HepG2 (cell line): ENCODE measurements at regions not wholly inside any gene's neighbourhood (a gene's known extent, or its start where the extent isn't known, plus 50 kb on each side); places are given as distances from the start of the nearest gene placed in this dataset.

Experiments used
- ATAC-seq: fragments of 200-7000 bp; cut with Tn5 transposase; 3 replicates; pipeline ENCODE4 v1.9.1; 2020; ENCODE audit warnings: mild to moderate bottlenecking, moderate library complexity
- BruUV-seq: library from RNA; stranded (reverse); fragments of 400-500 nt; replicated peaks from 2 replicates; lab custom pipeline; 2021; lab: Mats Ljungman, UMichigan
- CTCF ChIA-PET: fragments of 300-600 bp; formaldehyde crosslinking; extraction: SDS; loops from one replicate; lab custom pipeline; 2021; ENCODE audit warnings: low total read pairs, inconsistent platforms, low intra/inter-chr PET ratio; lab: Yijun Ruan, JAX
- POLR2A ChIA-PET: fragments of 350-600 bp; sonication (Branson Sonifier 250); formaldehyde crosslinking; loops from one replicate; lab custom pipeline; 2020; ENCODE audit warnings: antibody characterized with exemption, inconsistent platforms; lab: Yijun Ruan, JAX
- DNase-seq: peaks from one replicate; pipeline ENCODE4 v3.0.0-alpha.2; 2015; ENCODE audit warnings: low spot score
- FAIRE-seq: peaks from 3 replicates; lab custom pipeline; 2011; peaks lifted over from hg19 to GRCh38; lab: Jason Lieb, UNC
- H2AFZ ChIP-seq: one replicate; pipeline ENCODE4 v1.6.1; 2011; ENCODE audit warnings: low read length, inconsistent platforms
- H3K27ac ChIP-seq: fragments of 300-600 bp; 3 replicates; pipeline ENCODE4 v1.8.0; 2011; ENCODE audit warnings: mixed run types, mild to moderate bottlenecking, mixed read lengths, low read length, inconsistent platforms; ENCODE audit not compliant: insufficient read depth; ENCODE audit errors: extremely low read length
- H3K27me3 ChIP-seq, 2 experiments: fragments of 200-600 bp in 1 of 2; 2 replicates in 1 of 2; 3 replicates in 1 of 2; pipeline versions ENCODE4 v1.6.0 to v1.8.0; 2011; ENCODE audit warnings: low read length in 2 of 2, mild to moderate bottlenecking in 2 of 2, moderate library complexity in 2 of 2, inconsistent platforms in 1 of 2; ENCODE audit not compliant: insufficient read depth in 2 of 2, control insufficient read depth in 1 of 2
- H3K36me3 ChIP-seq, 2 experiments: fragments of 200-600 bp in 1 of 2; replicated peaks in 1 of 2; 2 replicates in 1 of 2; 3 replicates in 1 of 2; pipeline versions ENCODE4 v1.5.1 to v1.8.0; 2011; ENCODE audit warnings: low read length in 2 of 2, inconsistent platforms in 1 of 2; ENCODE audit not compliant: insufficient read depth in 2 of 2, control insufficient read depth in 1 of 2
- H3K4me1 ChIP-seq: 2 replicates; pipeline ENCODE4 v1.5.1; 2012; ENCODE audit warnings: low read length, inconsistent platforms; ENCODE audit not compliant: insufficient read depth
- H3K4me2 ChIP-seq: 2 replicates; pipeline ENCODE4 v1.6.0; 2011; ENCODE audit warnings: low read depth, low read length, inconsistent platforms
- H3K4me3 ChIP-seq, 3 experiments: fragments of 200-600 bp in 1 of 3; sonication (generic), shearing (Covaris generic) in 1 of 3; replicated peaks in 1 of 3; 2 replicates each; pipeline ENCODE4 v1.5.1; 2011 to 2016; ENCODE audit warnings: low read length in 3 of 3, inconsistent platforms in 2 of 3, low read depth in 2 of 3, mild to moderate bottlenecking in 2 of 3, control low read depth in 1 of 3, mixed read lengths in 1 of 3; ENCODE audit not compliant: insufficient read depth in 1 of 3
- H3K79me2 ChIP-seq: one replicate; pipeline ENCODE4 v1.6.1; 2011; ENCODE audit warnings: low read length, inconsistent platforms; ENCODE audit not compliant: insufficient read depth
- H3K9ac ChIP-seq: 2 replicates; pipeline ENCODE4 v1.6.0; 2011; ENCODE audit warnings: mild to moderate bottlenecking, low read depth, low read length, inconsistent platforms; ENCODE audit not compliant: insufficient read depth
- H3K9me3 ChIP-seq: 2 replicates; pipeline ENCODE4 v1.5.1; 2012; ENCODE audit warnings: mild to moderate bottlenecking, low read length
- H4K20me1 ChIP-seq: 2 replicates; pipeline ENCODE4 v1.6.0; 2011; ENCODE audit warnings: inconsistent platforms, mild to moderate bottlenecking, low read length, moderate library complexity; ENCODE audit not compliant: insufficient read depth
- ARNTL ChIP-seq: sonication (generic); formaldehyde crosslinking; IDR thresholded peaks from 2 replicates; pipeline ENCODE4 v1.4.0; 2020; ENCODE audit warnings: mild to moderate bottlenecking, missing genetic modification reagents
- KDM2A ChIP-seq: sonication (generic); formaldehyde crosslinking; IDR thresholded peaks from 2 replicates; pipeline ENCODE4 v1.4.0; 2020; ENCODE audit warnings: low read depth, missing genetic modification reagents, borderline replicate concordance
- XRCC5 ChIP-seq: fragments of 200-400 bp; formaldehyde crosslinking; optimal IDR thresholded peaks from 2 replicates; pipeline ENCODE3; 2017; ENCODE audit warnings: mild to moderate bottlenecking, low read length
- ZNF292 ChIP-seq: sonication (generic); formaldehyde crosslinking; IDR thresholded peaks from 2 replicates; pipeline ENCODE4 v1.8.1; 2022; ENCODE audit warnings: mild to moderate bottlenecking, low read depth, missing genetic modification reagents, borderline replicate concordance
- WGBS: methylation state at CpG from one replicate; pipeline ENCODE4 v1.1.6; 2017; ENCODE audit warnings: low lambda C conversion rate; 5-methylcytosine and 5-hydroxymethylcytosine counted together
- in situ Hi-C: cut with HindIII; loops from 2 replicates; pipeline ENCODE4 v1.10.0; 2017; ENCODE audit warnings: low pct_unique_long_range_greater_than_20kb; ENCODE audit not compliant: extremely low pct_ligation_motif_present
- intact Hi-C: fragments of 100-400 bp; cut with micrococcal nuclease; formaldehyde crosslinking; loops from one replicate; pipeline ENCODE4 v1.10.0; 2022; ENCODE audit not compliant: unreplicated experiment
- TF ChIP-seq, protein P1 (sequence below): sonication (generic); formaldehyde crosslinking; IDR thresholded peaks from 2 replicates; pipeline ENCODE4 v1.4.0; 2020; ENCODE audit warnings: missing genetic modification reagents
- TF ChIP-seq, protein P2 (sequence below): sonication (generic); formaldehyde crosslinking; IDR thresholded peaks from 2 replicates; pipeline ENCODE4 v1.9.0; 2022; ENCODE audit warnings: low read depth, missing genetic modification reagents
- TF ChIP-seq, protein P3 (sequence below): IDR thresholded peaks from 2 replicates; pipeline ENCODE4 v1.6.1; 2016; ENCODE audit warnings: low read depth
- TF ChIP-seq, protein P4 (sequence below): sonication (generic); formaldehyde crosslinking; IDR thresholded peaks from 2 replicates; pipeline ENCODE4 v1.8.1; 2023; ENCODE audit warnings: mild to moderate bottlenecking, missing genetic modification reagents
- TF ChIP-seq, protein P5 (sequence below): sonication (generic); formaldehyde crosslinking; IDR thresholded peaks from 2 replicates; pipeline ENCODE4 v1.4.0; 2020; ENCODE audit warnings: missing genetic modification reagents, mild to moderate bottlenecking, borderline replicate concordance

DNA sequence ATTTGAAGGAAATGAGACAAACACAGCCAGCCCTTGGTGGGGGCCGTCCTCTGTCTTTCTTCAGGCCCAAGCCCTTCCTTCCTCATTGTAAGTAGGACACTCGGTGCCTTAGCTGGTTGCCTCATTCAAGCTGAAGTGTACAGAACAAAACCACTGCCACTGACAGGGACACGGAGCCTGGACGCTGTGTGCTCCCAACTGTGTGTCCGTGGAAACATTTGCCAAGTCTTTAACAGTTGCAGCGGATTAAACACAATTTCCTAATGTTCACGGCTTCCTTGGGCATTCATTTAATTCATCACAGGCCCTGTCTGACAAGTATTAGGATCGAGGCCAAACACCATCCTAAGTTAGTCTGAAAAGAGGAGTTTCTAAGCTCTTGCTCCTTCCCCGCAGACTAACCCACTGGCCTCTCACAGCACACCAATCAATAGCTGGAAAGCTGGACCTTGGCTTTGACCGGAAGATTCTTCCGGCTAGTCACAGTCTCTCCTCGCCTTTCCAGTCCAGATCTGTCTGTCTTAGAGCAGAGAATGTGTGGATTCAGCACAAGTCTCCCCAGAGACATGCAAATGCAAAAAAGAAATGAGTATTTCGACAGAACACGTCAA, 68.7 kb upstream of the ACSL3 start (continued):
- no peak for TF ChIP-seq XRCC5

DNA sequence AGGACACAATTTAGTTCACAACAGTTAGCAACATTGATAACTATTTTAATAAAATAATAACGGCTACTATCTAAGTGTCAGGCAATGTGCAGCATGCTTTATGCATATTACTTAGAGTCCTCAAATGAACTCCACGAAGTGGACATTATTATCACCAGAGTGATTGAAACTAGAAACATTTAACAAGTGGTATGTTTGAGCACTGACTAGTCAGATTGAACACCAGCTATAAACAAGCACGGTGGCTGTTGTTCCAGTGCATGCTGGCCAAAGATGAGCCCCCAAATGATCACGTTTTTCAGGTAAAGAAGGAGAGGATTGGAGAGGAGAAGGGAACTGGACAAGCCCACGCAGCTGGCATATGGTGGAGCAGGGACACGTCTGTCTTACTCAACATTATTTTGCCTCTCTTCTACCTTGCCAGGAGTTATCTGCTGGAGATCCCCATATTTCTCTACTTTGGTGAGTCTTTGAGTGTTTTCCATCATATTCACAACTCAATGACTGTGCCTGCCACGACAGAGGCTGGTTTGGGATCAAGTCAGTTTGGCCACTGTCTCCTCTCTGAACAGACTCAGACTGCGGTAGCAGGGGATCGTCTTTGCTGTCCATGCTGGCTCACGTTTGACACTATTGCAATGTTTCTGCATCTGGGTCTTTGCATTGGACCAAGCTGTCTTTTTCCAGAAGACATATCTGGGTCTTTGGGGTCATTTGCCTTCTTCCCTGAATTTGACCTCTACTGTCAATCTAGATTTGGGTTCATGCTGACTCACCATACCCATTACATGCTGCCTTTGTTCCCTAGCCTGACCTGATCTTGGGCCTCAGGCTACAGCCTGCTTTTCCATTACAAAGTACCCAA, 66.0 kb upstream of the ACSL3 start:
- intact Hi-C loops, result no loop called here
- H3K27ac ChIP-seq, result peak overlapping the region; percentile 96
- ChIA-PET POLR2A (interaction anchor here (1.4 to 5.0 kb wide), 5 partner anchors 12 to 86 kb away, joined by 3 to 126 read pairs (median 33); no protein-coding TSS in a partner anchor), CTCF (no interaction called here)
- H3K4me1 ChIP-seq, result peaks cover 87% of the 10 kb centered on the region
- ATAC-seq, result no peak
- H3K4me3 ChIP-seq, result no peak overlapping the region
- no peaks in the 10 kb centered on the region for H3K27me3 ChIP-seq
- peak; percentile 47 for FAIRE-seq
- peak; percentile 50 for DNase-seq
- no peaks in the 10 kb centered on the region for H3K9me3 ChIP-seq
- 84% methylated on average over 10 of the region's 10 CpGs for WGBS
- peaks cover 13% of the 10 kb centered on the region for H3K79me2 ChIP-seq
- no peaks in the 10 kb centered on the region for H3K36me3 ChIP-seq
- H3K4me2 ChIP-seq, result peak overlapping the region; percentile 80
- no TSS peak for BruUV-seq
- H4K20me1 ChIP-seq, result no peaks in the 10 kb centered on the region
- in situ Hi-C loops, result loop anchor here (5.0 kb wide), 3 partner anchors 67 to 107 kb away; partner anchors contain the start of gene ACSL3
- peak overlapping the region; percentile 48 for H3K9ac ChIP-seq
- H2AFZ ChIP-seq, result no peak overlapping the region
- TF ChIP-seq, protein P1, sequence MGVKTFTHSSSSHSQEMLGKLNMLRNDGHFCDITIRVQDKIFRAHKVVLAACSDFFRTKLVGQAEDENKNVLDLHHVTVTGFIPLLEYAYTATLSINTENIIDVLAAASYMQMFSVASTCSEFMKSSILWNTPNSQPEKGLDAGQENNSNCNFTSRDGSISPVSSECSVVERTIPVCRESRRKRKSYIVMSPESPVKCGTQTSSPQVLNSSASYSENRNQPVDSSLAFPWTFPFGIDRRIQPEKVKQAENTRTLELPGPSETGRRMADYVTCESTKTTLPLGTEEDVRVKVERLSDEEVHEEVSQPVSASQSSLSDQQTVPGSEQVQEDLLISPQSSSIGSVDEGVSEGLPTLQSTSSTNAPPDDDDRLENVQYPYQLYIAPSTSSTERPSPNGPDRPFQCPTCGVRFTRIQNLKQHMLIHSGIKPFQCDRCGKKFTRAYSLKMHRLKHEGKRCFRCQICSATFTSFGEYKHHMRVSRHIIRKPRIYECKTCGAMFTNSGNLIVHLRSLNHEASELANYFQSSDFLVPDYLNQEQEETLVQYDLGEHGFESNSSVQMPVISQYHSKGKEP (CRISPR knock-in tag), result no peak
- TF ChIP-seq, protein P2, sequence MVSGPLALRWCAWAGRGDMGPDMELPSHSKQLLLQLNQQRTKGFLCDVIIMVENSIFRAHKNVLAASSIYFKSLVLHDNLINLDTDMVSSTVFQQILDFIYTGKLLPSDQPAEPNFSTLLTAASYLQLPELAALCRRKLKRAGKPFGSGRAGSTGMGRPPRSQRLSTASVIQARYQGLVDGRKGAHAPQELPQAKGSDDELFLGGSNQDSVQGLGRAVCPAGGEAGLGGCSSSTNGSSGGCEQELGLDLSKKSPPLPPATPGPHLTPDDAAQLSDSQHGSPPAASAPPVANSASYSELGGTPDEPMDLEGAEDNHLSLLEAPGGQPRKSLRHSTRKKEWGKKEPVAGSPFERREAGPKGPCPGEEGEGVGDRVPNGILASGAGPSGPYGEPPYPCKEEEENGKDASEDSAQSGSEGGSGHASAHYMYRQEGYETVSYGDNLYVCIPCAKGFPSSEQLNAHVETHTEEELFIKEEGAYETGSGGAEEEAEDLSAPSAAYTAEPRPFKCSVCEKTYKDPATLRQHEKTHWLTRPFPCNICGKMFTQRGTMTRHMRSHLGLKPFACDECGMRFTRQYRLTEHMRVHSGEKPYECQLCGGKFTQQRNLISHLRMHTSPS (CRISPR knock-in tag), result 0 out of 2 replicates have a peak, but pooled peaks have one; percentile 32
- TF ChIP-seq, protein P3, sequence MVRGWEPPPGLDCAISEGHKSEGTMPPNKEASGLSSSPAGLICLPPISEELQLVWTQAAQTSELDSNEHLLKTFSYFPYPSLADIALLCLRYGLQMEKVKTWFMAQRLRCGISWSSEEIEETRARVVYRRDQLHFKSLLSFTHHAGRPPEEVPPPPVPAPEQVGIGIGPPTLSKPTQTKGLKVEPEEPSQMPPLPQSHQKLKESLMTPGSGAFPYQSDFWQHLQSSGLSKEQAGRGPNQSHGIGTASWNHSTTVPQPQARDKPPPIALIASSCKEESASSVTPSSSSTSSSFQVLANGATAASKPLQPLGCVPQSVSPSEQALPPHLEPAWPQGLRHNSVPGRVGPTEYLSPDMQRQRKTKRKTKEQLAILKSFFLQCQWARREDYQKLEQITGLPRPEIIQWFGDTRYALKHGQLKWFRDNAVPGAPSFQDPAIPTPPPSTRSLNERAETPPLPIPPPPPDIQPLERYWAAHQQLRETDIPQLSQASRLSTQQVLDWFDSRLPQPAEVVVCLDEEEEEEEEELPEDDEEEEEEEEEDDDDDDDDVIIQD (CRISPR knock-in tag), result 0 out of 2 replicates have a peak, but pooled peaks have one; percentile 14
- TF ChIP-seq ZNF292 (CRISPR knock-in tag), result peak; percentile 36; the same call in 1 of the 2 replicates
- 0 out of 2 replicates have a peak, but pooled peaks have one; percentile 9 for TF ChIP-seq KDM2A (CRISPR knock-in tag)
- TF ChIP-seq ARNTL (CRISPR knock-in tag), result no peak
- TF ChIP-seq, protein P4, sequence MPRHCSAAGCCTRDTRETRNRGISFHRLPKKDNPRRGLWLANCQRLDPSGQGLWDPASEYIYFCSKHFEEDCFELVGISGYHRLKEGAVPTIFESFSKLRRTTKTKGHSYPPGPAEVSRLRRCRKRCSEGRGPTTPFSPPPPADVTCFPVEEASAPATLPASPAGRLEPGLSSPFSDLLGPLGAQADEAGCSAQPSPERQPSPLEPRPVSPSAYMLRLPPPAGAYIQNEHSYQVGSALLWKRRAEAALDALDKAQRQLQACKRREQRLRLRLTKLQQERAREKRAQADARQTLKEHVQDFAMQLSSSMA (CRISPR knock-in tag), result peak; percentile 16; the same call in 1 of the 2 replicates
- TF ChIP-seq, protein P5, sequence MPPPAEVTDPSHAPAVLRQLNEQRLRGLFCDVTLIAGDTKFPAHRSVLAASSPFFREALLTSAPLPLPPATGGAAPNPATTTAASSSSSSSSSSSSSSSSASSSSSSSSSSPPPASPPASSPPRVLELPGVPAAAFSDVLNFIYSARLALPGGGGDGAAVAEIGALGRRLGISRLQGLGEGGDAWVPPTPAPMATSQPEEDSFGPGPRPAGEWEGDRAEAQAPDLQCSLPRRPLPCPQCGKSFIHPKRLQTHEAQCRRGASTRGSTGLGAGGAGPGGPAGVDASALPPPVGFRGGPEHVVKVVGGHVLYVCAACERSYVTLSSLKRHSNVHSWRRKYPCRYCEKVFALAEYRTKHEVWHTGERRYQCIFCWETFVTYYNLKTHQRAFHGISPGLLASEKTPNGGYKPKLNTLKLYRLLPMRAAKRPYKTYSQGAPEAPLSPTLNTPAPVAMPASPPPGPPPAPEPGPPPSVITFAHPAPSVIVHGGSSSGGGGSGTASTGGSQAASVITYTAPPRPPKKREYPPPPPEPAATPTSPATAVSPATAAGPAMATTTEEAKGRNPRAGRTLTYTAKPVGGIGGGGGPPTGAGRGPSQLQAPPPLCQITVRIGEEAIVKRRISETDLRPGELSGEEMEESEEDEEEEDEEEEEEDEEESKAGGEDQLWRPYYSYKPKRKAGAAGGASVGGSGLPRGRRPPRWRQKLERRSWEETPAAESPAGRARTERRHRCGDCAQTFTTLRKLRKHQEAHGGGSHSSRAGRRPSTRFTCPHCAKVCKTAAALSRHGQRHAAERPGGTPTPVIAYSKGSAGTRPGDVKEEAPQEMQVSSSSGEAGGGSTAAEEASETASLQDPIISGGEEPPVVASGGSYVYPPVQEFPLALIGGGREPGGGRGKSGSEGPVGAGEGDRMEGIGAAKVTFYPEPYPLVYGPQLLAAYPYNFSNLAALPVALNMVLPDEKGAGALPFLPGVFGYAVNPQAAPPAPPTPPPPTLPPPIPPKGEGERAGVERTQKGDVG (CRISPR knock-in tag), result peak; percentile 59; the same call in 1 of the 2 replicates
